ENCODE measurements at regions not wholly inside any gene's neighbourhood (a gene's known extent, or its start where the extent isn't known, plus 50 kb on each side); places are given as distances from the start of the nearest gene placed in this dataset.

GRCh38 chr11:45732343-45732742 lies 66.9 kb upstream of the CHST1 start:
- no peak for TF ChIP-seq POLR2A (IDR thresholded peaks at IDR 0.05)
- TF ChIP-seq CTCF (IDR thresholded peaks at IDR 0.05), result no peak
